ENCODE measurements at regions not wholly inside any gene's neighbourhood (a gene's known extent, or its start where the extent isn't known, plus 50 kb on each side); places are given as distances from the start of the nearest gene placed in this dataset.
A peak's percentile ranks its signal among the peaks of the same experiment; 100 is the strongest.

- TF ChIP-seq POLR2AphosphoS5 (IDR thresholded peaks at IDR 0.05; ENCODE audit: low read depth, low read length) (no peak), TAF1 (IDR thresholded peaks at IDR 0.05; ENCODE audit: borderline replicate concordance, insufficient read depth, low read length) (no peak), FOXP2 (optimal IDR thresholded peaks at IDR 0.05; ENCODE audit: borderline replicate concordance, extremely low read depth, extremely low read length, insufficient read depth) (no peak)
- TF ChIP-seq, protein P1, sequence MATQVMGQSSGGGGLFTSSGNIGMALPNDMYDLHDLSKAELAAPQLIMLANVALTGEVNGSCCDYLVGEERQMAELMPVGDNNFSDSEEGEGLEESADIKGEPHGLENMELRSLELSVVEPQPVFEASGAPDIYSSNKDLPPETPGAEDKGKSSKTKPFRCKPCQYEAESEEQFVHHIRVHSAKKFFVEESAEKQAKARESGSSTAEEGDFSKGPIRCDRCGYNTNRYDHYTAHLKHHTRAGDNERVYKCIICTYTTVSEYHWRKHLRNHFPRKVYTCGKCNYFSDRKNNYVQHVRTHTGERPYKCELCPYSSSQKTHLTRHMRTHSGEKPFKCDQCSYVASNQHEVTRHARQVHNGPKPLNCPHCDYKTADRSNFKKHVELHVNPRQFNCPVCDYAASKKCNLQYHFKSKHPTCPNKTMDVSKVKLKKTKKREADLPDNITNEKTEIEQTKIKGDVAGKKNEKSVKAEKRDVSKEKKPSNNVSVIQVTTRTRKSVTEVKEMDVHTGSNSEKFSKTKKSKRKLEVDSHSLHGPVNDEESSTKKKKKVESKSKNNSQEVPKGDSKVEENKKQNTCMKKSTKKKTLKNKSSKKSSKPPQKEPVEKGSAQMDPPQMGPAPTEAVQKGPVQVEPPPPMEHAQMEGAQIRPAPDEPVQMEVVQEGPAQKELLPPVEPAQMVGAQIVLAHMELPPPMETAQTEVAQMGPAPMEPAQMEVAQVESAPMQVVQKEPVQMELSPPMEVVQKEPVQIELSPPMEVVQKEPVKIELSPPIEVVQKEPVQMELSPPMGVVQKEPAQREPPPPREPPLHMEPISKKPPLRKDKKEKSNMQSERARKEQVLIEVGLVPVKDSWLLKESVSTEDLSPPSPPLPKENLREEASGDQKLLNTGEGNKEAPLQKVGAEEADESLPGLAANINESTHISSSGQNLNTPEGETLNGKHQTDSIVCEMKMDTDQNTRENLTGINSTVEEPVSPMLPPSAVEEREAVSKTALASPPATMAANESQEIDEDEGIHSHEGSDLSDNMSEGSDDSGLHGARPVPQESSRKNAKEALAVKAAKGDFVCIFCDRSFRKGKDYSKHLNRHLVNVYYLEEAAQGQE (IDR thresholded peaks at IDR 0.05; ENCODE audit: insufficient read depth in 1 of 2, low read depth in 2 of 2, low read length in 2 of 2): 0 out of 4 replicates have a peak, but pooled peaks of 1 of the 2 experiments have one; percentile 23
Measured at GRCh38 chr1:57788313-57788712, 364.5 kb upstream of the DAB1 start.
